Ishikawa (cell line): ENCODE measurements at regions not wholly inside any gene's neighbourhood (a gene's known extent, or its start where the extent isn't known, plus 50 kb on each side); places are given as distances from the start of the nearest gene placed in this dataset.

Source experiments
- CEBPB ChIP-seq: IDR thresholded peaks from 2 replicates; pipeline ENCODE4 v1.6.1; 2012
- CREB1 ChIP-seq: IDR thresholded peaks from 2 replicates; pipeline ENCODE4 v1.6.1; 2012; ENCODE audit warnings: low read depth
- EGR1 ChIP-seq: IDR thresholded peaks from 2 replicates; pipeline ENCODE4 v1.6.1; 2012
- EP300 ChIP-seq: IDR thresholded peaks from 2 replicates; pipeline ENCODE4 v1.6.1; 2012; ENCODE audit warnings: borderline replicate concordance
- FOXM1 ChIP-seq: IDR thresholded peaks from 2 replicates; pipeline ENCODE4 v1.6.1; 2012; ENCODE audit warnings: low read depth, borderline replicate concordance
- NFIC ChIP-seq: IDR thresholded peaks from 2 replicates; pipeline ENCODE4 v1.6.1; 2012
- RAD21 ChIP-seq: IDR thresholded peaks from 2 replicates; pipeline ENCODE4 v1.6.1; 2012; ENCODE audit warnings: low read depth
- REST ChIP-seq: IDR thresholded peaks from 2 replicates; pipeline ENCODE4 v1.6.1; 2012; ENCODE audit warnings: low read depth, mild to moderate bottlenecking
- TAF1 ChIP-seq: IDR thresholded peaks from 2 replicates; pipeline ENCODE4 v1.6.1; 2012; ENCODE audit warnings: low read depth, mild to moderate bottlenecking
- TCF12 ChIP-seq: IDR thresholded peaks from 2 replicates; pipeline ENCODE4 v1.6.1; 2012; ENCODE audit warnings: low read depth
- TEAD4 ChIP-seq: IDR thresholded peaks from 2 replicates; pipeline ENCODE4 v1.6.1; 2012
- YY1 ChIP-seq: IDR thresholded peaks from 2 replicates; pipeline ENCODE4 v1.6.1; 2012; ENCODE audit warnings: low read depth
- ZBTB7A ChIP-seq: IDR thresholded peaks from 2 replicates; pipeline ENCODE4 v1.6.1; 2012; ENCODE audit warnings: low read depth
- TF ChIP-seq, protein P1 (sequence below): IDR thresholded peaks from 2 replicates; pipeline ENCODE4 v1.6.1; 2012
- TF ChIP-seq, protein P2 (sequence below): IDR thresholded peaks from 2 replicates; pipeline ENCODE4 v1.6.1; 2012

DNA sequence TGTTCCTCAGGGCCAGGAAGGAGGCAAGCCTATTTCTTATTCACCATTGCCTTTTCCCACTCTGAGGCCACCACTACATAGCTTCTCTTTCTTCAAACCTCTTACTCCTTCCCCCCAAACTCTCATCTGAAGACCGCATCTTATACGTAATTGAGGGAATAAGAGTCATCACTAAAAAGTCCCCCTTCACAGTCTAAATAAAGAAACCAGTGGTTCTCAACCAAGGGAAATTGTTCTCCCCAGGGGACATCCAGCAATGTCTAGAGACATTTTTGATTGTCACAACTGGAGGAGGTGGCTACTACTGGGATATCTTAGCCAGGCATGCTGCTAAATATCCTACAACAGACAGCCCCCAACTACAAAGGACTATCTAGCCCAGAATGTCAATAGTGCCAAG is 327.6 kb upstream of the CNR1 start:
- no peak for TF ChIP-seq ZBTB7A
- TF ChIP-seq EP300, result no peak
- TF ChIP-seq NFIC, result no peak
- no peak for TF ChIP-seq RAD21
- TF ChIP-seq, protein P1, sequence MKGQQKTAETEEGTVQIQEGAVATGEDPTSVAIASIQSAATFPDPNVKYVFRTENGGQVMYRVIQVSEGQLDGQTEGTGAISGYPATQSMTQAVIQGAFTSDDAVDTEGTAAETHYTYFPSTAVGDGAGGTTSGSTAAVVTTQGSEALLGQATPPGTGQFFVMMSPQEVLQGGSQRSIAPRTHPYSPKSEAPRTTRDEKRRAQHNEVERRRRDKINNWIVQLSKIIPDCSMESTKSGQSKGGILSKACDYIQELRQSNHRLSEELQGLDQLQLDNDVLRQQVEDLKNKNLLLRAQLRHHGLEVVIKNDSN, result no peak
- TF ChIP-seq FOXM1, result no peak
- TF ChIP-seq TEAD4, result no peak
- no peak for TF ChIP-seq YY1
- TF ChIP-seq CEBPB, result no peak

DNA sequence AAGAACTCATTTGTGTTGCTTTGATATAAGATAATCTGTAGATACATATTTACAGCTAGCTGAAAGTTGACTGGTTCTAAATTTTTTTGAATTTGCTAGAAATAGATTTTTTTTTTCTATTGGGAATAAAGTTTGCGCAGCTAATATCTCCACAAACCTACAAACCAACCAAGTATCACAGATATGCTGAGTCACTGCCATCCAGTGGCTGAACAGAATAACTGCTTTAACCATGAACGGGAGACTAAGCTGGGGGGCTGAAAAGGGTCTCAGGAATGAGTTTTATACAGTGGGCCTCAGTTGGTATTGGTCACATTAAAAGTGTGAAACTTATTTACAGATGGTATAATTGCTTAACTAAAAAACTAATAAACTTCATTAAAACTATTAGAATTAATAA is 326.7 kb upstream of the CNR1 start:
- TF ChIP-seq EP300 (no peak), RAD21 (peak; percentile 50)

DNA sequence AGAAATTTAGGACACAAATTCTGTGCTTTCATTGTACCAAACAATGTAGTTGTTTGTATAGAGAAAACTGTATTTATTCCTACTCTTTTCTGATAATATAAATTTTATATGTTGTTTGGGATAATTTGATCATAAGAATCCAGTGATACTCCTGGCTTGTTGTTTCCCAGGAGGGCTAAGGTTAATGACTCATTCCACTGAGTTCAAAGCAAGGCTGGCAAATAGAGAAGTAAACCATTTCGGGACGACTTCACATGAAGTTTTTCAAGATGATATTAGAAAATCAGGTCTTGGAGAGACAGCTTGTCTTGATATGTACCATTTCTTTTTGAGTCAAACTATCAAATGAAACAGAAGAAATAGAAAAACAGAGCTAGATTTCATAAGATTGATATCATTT is 326.1 kb upstream of the CNR1 start:
- TF ChIP-seq YY1 (no peak), CREB1 (no peak), NFIC (no peak), ZBTB7A (no peak), EP300 (no peak), TCF12 (no peak), TEAD4 (no peak), RAD21 (no peak), REST (no peak)
- TF ChIP-seq, protein P1, result no peak
- TF ChIP-seq, protein P2, sequence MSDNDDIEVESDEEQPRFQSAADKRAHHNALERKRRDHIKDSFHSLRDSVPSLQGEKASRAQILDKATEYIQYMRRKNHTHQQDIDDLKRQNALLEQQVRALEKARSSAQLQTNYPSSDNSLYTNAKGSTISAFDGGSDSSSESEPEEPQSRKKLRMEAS, result no peak

- TF ChIP-seq TAF1, result no peak
- TF ChIP-seq RAD21, result no peak
- TF ChIP-seq TCF12, result no peak
- TF ChIP-seq NFIC, result no peak
- TF ChIP-seq YY1, result no peak
- no peak for TF ChIP-seq CEBPB
- no peak for TF ChIP-seq FOXM1
- TF ChIP-seq, protein P1, result no peak
- no peak for TF ChIP-seq EP300
- TF ChIP-seq REST, result no peak
- no peak for TF ChIP-seq TEAD4
- TF ChIP-seq ZBTB7A, result no peak
- TF ChIP-seq EGR1, result no peak
- no peak for TF ChIP-seq CREB1
- TF ChIP-seq, protein P2, result no peak
Observed at GRCh38 chr6:88491266-88491880, 325.2 kb upstream of the CNR1 start.

GRCh38 chr6:88490908-88491264 is 324.7 kb upstream of the CNR1 start:
- TF ChIP-seq YY1, result no peak
- TF ChIP-seq EP300, result no peak
- TF ChIP-seq, protein P1, result no peak
- no peak for TF ChIP-seq ZBTB7A
- no peak for TF ChIP-seq RAD21
- no peak for TF ChIP-seq CEBPB
- no peak for TF ChIP-seq FOXM1
- TF ChIP-seq EGR1, result no peak
- TF ChIP-seq CREB1, result no peak
- TF ChIP-seq TAF1, result no peak
- TF ChIP-seq, protein P2, result no peak
- TF ChIP-seq TEAD4, result no peak
- TF ChIP-seq TCF12, result no peak
- TF ChIP-seq NFIC, result no peak
- TF ChIP-seq REST, result no peak
